CD14-positive monocyte (primary cell): ENCODE measurements at regions not wholly inside any gene's neighbourhood (a gene's known extent, or its start where the extent isn't known, plus 50 kb on each side); places are given as distances from the start of the nearest gene placed in this dataset.

Experiments used
- DNase-seq, 3 donors: peaks; one replicate each; pipeline ENCODE4 v3.0.0-alpha.2; 2011 to 2022
- H2AFZ ChIP-seq: 2 replicates; pipeline ENCODE4 v1.6.0; 2012; ENCODE audit warnings: mild to moderate bottlenecking, low read depth, low read length, inconsistent platforms; ENCODE audit not compliant: insufficient read depth, poor library complexity, severe bottlenecking
- H3K27ac ChIP-seq, 2 donors: 1 replicate in 1 of 2; 2 replicates in 1 of 2; pipeline ENCODE4 v1.5.1; 2012 to 2013; ENCODE audit warnings: low read length in 2 of 2, control low read depth in 1 of 2, inconsistent platforms in 1 of 2, low read depth in 1 of 2, mild to moderate bottlenecking in 1 of 2
- H3K27me3 ChIP-seq, 2 donors: one replicate each; pipeline versions ENCODE4 v1.6.0 to v1.6.1; 2011 to 2013; ENCODE audit warnings: low read length in 2 of 2; ENCODE audit not compliant: control insufficient read depth in 2 of 2, insufficient read depth in 2 of 2
- H3K36me3 ChIP-seq, 2 donors: replicated peaks in 1 of 2; 1 replicate in 1 of 2; 2 replicates in 1 of 2; pipeline versions ENCODE4 v1.5.1 to v1.6.1; 2012 to 2013; ENCODE audit warnings: low read length in 2 of 2, control low read depth in 1 of 2, inconsistent platforms in 1 of 2, mild to moderate bottlenecking in 1 of 2; ENCODE audit not compliant: insufficient read depth in 2 of 2, control insufficient read depth in 1 of 2
- H3K4me1 ChIP-seq, 2 donors: 1 replicate in 1 of 2; 2 replicates in 1 of 2; pipeline versions ENCODE4 v1.5.1 to v1.6.1; 2012 to 2013; ENCODE audit warnings: low read length in 2 of 2, control low read depth in 1 of 2, inconsistent platforms in 1 of 2, mild to moderate bottlenecking in 1 of 2, moderate library complexity in 1 of 2; ENCODE audit not compliant: insufficient read depth in 2 of 2, control insufficient read depth in 1 of 2
- H3K4me2 ChIP-seq: replicated peaks from 2 replicates; pipeline ENCODE3; 2012; ENCODE audit warnings: low read length, moderate library complexity, mild to moderate bottlenecking; ENCODE audit not compliant: poor library complexity, severe bottlenecking; ENCODE audit errors: extremely low read depth
- H3K4me3 ChIP-seq, 3 experiments: fragments of 200-600 bp in 1 of 3; sonication (generic) in 1 of 3; replicated peaks in 1 of 3; 1 replicate in 2 of 3; 2 replicates in 1 of 3; pipeline ENCODE4 v1.5.1; 2011 to 2013; ENCODE audit warnings: low read length in 3 of 3, mild to moderate bottlenecking in 3 of 3, control low read depth in 2 of 3, low read depth in 2 of 3, inconsistent platforms in 1 of 3, moderate library complexity in 1 of 3
- H3K79me2 ChIP-seq: 2 replicates; pipeline ENCODE4 v1.6.0; 2012; ENCODE audit warnings: mild to moderate bottlenecking, control low read depth, inconsistent platforms, low read length, moderate library complexity; ENCODE audit not compliant: insufficient read depth
- H3K9ac ChIP-seq: 2 replicates; pipeline ENCODE4 v1.6.0; 2017; ENCODE audit warnings: low read length, mild to moderate bottlenecking; ENCODE audit not compliant: insufficient read depth, poor library complexity, severe bottlenecking
- H3K9me3 ChIP-seq, 2 donors: replicated peaks in 1 of 2; 1 replicate in 1 of 2; 2 replicates in 1 of 2; pipeline versions ENCODE4 v1.5.1 to v1.6.1; 2012 to 2013; ENCODE audit warnings: low read length in 2 of 2, control low read depth in 1 of 2; ENCODE audit not compliant: control insufficient read depth in 1 of 2, insufficient read depth in 1 of 2
- H4K20me1 ChIP-seq: 2 replicates; pipeline ENCODE4 v1.6.0; 2012; ENCODE audit warnings: mild to moderate bottlenecking, low read length, control low read depth, moderate library complexity; ENCODE audit not compliant: insufficient read depth
- H3K27ac Mint-ChIP-seq, 7 donors: one replicate each; pipeline ENCODE4 v1.8.0; 2020; ENCODE audit warnings: mild to moderate bottlenecking in 7 of 7, mixed read lengths in 7 of 7, moderate library complexity in 6 of 7, inconsistent platforms in 2 of 7
- H3K27me3 Mint-ChIP-seq, 3 donors: one replicate each; pipeline ENCODE4 v1.8.0; 2021 to 2022; ENCODE audit warnings: low read depth in 3 of 3, mild to moderate bottlenecking in 3 of 3, mixed read lengths in 3 of 3, moderate library complexity in 3 of 3, inconsistent platforms in 1 of 3
- H3K36me3 Mint-ChIP-seq, 2 donors: one replicate each; pipeline ENCODE4 v1.8.0; 2020; ENCODE audit warnings: mixed read lengths in 2 of 2, inconsistent platforms in 1 of 2, mild to moderate bottlenecking in 1 of 2
- H3K4me1 Mint-ChIP-seq: one replicate; pipeline ENCODE4 v1.8.0; 2020; ENCODE audit warnings: mild to moderate bottlenecking, mixed read lengths
- H3K4me3 Mint-ChIP-seq, 2 donors: one replicate each; pipeline ENCODE4 v1.8.0; 2020; ENCODE audit warnings: mild to moderate bottlenecking in 2 of 2, mixed read lengths in 2 of 2, moderate library complexity in 1 of 2
- H3K9me3 Mint-ChIP-seq, 7 donors: one replicate each; pipeline ENCODE4 v1.8.0; 2020 to 2022; ENCODE audit warnings: mixed read lengths in 7 of 7, mild to moderate bottlenecking in 6 of 7, moderate library complexity in 6 of 7, inconsistent platforms in 2 of 7
- CTCF ChIP-seq: fragments of 200-600 bp; IDR thresholded peaks from one replicate; pipeline ENCODE4 v1.8.0; 2022; ENCODE audit warnings: antibody characterized with exemption, mild to moderate bottlenecking
- WGBS: methylation state at CpG from one replicate; pipeline ENCODE4 v1.1.5; 2013; ENCODE audit warnings: missing lambda C conversion rate; ENCODE audit not compliant: insufficient coverage; 5-methylcytosine and 5-hydroxymethylcytosine counted together
- intact Hi-C, 2 donors: fragments of 100-400 bp; cut with micrococcal nuclease; formaldehyde crosslinking; loops; one replicate each; pipeline versions ENCODE4 v1.15.0 to v1.15.1; 2023

GRCh38 chr5:120994112-120994511, 530.0 kb downstream of the PRR16 start:
- Histone ChIP-seq H3K4me1 (no peaks in the 10 kb centered on the region), H3K9me3 (peaks cover 0 to 3% of the 10 kb centered on the region in 2 donors), H3K27me3 (no peaks in the 10 kb centered on the region), H4K20me1 (no peaks in the 10 kb centered on the region), H3K79me2 (no peaks in the 10 kb centered on the region), H3K9ac (no peak overlapping the region), H3K4me2 (no peak overlapping the region), H3K27ac (no peak overlapping the region), H2AFZ (no peak overlapping the region), H3K4me3 (no peak overlapping the region), H3K36me3 (no peaks in the 10 kb centered on the region)
- no peaks in the 10 kb centered on the region for H3K27me3 Mint-ChIP-seq
- no peaks in the 10 kb centered on the region for H3K4me1 Mint-ChIP-seq
- intact Hi-C loops: no loop called here
- no peak for DNase-seq
- no CpG with 5 or more reads among the region's 1 CpG for WGBS
- H3K27ac Mint-ChIP-seq: no peak overlapping the region
- H3K36me3 Mint-ChIP-seq: no peaks in the 10 kb centered on the region
- H3K4me3 Mint-ChIP-seq: no peak overlapping the region
- H3K9me3 Mint-ChIP-seq: peaks cover 0 to 8% (median 2%) of the 10 kb centered on the region in 7 donors
- TF ChIP-seq CTCF: no peak

- Mint-ChIP-seq H3K4me1 (no peaks in the 10 kb centered on the region), H3K9me3 (peaks cover 0 to 4% (median 1%) of the 10 kb centered on the region in 7 donors), H3K27ac (no peak overlapping the region), H3K4me3 (no peak overlapping the region), H3K36me3 (no peaks in the 10 kb centered on the region), H3K27me3 (no peaks in the 10 kb centered on the region)
- Histone ChIP-seq H3K27me3 (no peaks in the 10 kb centered on the region), H4K20me1 (no peaks in the 10 kb centered on the region), H3K4me2 (no peak overlapping the region), H3K36me3 (no peaks in the 10 kb centered on the region), H3K27ac (no peak overlapping the region), H3K9ac (no peak overlapping the region), H3K4me3 (no peak overlapping the region), H2AFZ (no peak overlapping the region), H3K4me1 (no peaks in the 10 kb centered on the region), H3K9me3 (peaks cover 0 to 3% of the 10 kb centered on the region in 2 donors), H3K79me2 (no peaks in the 10 kb centered on the region)
- intact Hi-C loops: no loop called here
- DNase-seq: no peak
- no peak for TF ChIP-seq CTCF
These were observed 535.5 kb downstream of the PRR16 start for GRCh38 chr5:120999550-120999949.
